GM18519 (cell line): ENCODE measurements at regions not wholly inside any gene's neighbourhood (a gene's known extent, or its start where the extent isn't known, plus 50 kb on each side); places are given as distances from the start of the nearest gene placed in this dataset.
"Not testable (repeated sequence)": the region's sequence is repeated elsewhere in the genome, so short reads cannot be mapped to it uniquely, and the experiment has no call there.

Experiments used
- ATAC-seq: cut with Tn5 transposase; IDR thresholded peaks from one replicate; pipeline ENCODE4 v1.9.1; 2021; ENCODE audit warnings: mild to moderate bottlenecking, moderate library complexity; ENCODE audit not compliant: unreplicated experiment, low FRiP score

DNA sequence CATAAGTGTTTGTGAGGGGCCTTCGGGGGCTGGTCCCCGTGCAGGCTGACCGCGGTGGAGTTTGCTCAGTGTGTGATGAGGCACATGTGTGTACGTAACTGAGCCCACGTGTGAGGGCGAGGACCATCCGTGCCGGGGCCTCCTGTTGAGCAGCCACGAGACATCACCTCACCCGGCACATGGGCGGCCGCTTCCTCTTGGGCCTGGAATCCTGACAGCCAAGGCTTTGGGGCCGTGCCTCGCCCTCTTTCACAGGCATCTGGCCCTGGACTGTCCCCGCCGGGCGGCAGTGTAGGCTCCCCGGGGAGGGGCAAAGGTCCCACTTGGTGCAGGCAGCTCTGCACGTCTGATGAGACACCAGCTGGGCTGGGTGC, 202.3 kb downstream of the DLL1 start:
- ATAC-seq = no peak

DNA sequence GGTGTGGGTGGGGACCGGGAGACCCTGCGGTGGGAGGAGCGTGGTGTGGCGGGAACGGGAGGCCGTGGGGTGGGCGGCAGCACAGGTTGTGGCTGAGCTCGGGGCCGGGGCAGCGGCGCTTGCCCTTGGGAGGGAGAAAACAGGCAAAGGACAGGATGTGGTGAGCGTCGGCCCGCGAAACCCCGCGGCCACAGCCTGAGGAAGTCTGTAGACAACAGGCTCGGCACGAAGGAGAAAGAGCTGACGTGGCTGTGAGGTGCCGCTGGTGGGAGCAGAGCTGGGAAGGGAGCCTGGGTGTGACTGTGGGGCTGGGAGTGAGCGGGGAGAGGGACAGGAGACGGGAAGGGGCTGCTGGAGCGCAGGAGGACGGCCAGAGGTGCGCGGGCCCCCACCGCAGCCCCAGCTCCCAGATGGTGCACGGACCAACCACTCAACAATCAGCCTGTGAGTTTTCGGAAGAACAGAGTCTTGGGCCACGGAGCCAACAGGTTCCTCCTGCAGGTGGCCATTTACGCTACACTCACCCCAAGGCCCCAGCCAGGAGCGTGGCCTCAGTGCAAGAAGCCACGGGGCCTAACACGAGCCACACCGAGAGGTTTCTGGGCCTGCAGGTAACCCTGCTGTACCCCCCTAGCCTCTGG, 202.8 kb downstream of the DLL1 start:
- peak; percentile 57 for ATAC-seq

DNA sequence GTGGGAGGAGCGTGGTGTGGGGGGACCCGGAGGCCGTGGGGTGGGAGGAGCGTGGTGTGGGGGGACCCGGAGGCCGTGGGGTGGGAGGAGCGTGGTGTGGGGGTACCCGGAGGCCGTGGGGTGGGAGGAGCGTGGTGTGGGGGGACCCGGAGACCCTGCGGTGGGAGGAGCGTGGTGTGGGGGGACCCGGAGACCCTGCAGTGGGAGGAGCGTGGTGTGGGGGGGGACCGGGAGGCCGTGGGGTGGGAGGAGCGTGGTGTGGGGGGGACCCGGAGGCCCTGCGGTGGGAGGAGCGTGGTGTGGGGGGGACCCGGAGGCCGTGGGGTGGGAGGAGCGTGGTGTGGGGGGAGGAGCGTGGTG, 203.5 kb downstream of the DLL1 start:
- not testable (repeated sequence) for ATAC-seq

DNA sequence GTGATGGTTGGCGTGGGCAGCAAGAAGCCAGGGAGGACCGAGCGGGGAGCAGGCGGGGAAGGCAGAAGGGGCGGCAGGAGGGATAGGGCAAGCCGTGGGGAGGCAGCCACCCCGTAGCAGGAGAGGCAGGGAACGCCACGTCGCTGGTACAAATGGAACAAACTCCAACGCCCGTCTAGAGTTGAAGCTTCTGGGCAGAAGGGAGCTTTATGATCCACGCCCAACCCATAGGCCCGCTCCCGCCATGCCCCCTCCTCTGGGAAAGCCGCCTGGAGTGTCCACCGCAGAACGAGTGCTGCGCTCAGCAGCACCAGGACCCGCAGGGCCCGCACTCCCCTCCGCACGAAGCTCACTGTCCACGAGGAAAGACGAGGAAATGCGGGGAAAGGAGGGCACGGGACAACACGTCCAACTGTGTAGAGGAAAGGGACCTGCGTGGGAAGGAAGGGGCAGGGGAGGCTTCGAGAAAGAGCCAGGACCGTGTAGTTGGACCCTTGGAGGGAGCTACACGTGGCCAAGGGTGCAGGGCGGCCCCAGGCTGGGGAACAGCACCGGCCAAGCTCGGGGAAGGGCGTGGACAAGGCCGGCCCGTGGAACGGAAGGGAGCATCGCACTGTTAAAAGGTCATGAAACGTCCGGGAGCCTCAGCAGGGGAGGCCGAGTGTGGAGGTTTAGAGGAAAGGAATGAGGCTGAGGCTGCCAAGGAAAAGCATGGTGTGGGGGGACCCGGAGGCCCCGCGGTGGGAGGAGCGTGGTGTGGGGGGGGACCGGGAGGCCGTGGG, 204.0 kb downstream of the DLL1 start:
- no peak for ATAC-seq

DNA sequence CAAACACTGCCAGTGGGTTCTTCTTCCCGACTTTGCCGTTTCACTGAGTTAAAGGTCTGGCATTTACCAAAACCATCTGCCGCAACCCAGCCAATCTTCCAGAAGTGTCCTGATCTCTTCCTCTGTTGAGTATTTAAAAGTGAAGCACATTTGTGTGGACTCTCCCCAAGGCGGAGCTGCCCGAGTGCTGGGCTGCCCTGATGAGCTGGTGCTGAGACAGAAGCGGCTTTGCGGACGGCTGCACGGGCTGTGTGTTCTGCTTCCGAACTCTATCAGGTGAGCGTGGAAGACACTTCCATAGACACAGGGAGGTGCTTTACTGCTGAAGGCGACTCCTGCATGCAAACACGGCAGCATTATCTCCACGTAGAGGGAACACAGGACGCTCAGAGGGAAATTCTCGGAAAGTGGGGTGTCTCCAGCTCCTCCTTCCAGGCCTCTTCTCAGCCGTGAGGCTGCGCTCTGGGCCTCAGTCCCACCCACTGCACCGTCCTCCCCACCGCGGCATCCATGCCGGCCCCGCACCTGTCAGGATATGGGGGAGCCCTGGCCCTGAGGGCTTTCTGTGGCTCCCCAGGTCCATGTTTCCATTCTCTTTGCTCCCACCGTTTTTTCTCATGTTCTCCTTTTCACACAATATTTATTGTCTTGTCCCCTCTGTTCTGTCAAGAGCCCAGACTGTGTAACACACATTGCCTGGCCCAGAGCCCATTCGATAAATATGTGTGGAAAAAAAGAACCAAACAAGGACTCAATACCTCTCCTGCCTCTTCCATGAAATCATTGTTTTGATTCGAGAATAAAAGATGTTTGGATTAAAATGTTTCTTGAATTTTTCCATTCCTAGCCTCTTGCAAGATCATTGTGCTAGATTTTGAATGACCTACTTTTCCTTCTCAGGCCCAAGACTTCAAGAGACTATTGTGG, 205.1 kb downstream of the DLL1 start:
- ATAC-seq = no peak

DNA sequence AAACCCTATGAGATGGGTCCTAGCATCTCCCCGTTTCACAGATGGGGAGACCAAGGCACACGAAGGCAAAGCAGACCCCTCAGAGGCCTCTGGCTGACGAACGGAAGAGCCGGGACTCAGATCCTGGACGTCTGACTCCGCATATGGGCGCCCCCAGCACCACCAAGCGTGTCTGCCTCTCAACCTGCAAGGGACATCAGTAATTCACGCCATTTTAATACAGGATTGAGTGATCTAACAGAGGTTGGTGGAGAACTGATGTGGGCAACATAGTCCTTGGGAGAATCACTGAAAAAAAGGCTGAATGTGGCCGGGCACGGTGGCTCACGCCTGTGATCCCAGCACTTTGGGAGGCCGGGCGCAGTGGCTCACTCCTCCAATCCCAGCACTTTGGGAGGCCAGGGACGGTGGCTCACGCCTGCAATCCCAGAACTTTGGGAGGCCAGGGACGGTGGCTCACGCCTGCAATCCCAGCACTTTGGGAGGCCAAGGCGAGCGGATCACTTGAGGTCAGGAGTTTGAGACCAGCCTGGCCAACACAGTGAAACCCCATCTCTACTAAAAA, 206.6 kb downstream of the DLL1 start:
- no peak for ATAC-seq

DNA sequence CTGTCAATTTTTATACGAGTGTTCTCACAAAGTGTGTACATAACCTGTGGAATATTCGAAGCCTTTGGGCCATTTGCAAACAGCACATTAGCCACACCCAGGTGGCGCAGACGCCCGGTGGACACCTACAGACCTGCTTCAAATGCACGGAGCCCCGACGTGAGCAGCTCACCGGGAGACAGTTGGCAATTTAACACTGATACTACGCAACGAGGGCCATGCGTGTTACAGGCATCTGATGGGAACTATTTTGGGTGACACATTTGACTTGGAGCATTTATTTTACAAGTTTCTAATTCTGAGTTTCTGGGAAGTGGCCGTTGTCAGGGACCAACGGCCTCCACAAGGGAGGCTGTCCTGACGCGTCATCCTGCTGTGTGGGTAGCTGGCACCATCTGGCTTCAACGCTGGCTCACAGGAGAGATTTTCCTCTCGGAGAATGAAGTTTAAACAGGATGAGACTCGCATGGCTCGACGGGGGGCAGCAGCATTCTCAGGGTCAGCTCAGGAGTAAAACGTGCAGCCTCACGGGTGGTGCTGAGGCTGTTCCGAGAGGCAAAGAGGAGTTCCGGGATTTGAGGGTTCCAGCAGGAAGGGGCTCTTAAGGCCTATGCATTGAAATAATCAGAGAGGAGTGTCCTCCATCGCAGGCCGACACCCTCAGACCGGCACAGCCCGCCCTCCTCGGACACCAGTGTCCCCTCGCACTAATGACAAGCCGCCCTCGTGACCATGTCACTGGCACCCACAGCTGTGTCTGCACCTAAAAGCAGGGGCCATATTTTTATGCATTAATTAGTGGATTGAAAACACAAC, 207.4 kb downstream of the DLL1 start:
- ATAC-seq = no peak

DNA sequence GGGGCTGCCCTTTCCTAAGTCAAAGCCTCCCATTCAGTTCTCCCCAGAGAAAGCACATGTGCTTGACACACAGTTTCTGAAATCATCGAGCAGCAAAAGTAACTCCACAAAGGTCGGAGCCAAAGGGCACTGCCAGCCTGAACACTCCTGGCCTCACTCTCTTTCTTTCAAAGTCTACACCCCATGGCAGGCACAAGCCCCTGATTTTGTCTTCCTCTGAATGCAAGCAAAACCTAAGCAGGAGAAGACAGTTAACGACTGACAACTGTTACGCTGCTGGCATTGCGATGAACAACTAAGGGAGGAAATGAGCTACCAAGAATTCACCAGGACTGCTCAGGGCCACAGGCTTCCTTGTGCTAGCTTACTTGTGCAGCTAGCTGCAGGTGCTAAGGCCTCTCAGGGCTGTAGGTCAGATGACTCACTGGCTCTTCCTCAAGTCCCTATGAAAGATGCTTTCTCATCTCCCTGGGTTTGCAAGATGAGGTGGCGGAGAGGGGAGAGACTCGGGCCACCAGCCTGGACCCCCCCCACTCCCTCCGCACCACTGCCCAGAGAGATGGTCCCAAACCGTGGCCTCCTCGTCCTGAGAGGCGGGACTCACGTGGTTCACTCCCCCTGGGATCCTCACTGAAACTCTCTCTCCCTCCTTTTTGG, 208.2 kb downstream of the DLL1 start:
- no peak for ATAC-seq

DNA sequence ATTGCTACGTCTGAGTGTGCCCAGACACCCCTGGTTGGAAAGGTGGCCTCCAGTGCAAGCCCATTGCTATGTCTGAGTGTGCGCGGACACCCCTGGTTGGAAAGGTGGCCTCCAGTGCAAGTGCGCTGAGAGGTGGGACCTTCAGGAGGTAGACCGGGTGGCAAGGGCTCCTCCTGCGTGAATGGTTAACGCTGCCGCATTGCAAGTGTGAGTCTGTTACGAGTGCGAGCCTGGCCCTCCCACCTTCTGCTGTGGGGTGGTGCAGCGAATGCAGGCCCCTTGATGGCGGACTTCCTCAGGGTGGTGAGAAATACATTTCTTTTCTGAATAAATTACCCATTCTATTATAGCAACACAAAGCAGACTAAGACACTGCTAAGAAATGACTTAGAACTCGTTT, 208.8 kb downstream of the DLL1 start:
- no peak for ATAC-seq

DNA sequence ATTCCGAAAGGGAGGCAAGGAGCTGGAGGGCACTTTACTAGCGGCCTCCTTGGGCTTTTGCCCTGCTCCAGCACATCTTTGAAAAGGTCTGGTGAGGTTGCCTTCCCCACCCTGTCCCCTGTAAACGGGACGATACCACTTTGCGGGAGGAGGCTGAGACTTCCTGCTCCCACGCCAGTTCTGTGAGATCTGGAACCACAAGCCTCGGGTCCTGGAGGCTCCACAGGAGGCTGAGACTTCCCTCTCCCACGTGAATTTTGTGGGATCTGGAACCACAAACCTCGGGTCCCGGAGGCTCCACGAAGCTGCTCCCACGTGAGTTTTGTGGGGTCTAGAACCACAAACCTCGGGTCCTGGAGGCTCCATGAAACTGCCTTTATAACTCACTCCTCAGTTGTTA, 209.3 kb downstream of the DLL1 start:
- no peak for ATAC-seq

DNA sequence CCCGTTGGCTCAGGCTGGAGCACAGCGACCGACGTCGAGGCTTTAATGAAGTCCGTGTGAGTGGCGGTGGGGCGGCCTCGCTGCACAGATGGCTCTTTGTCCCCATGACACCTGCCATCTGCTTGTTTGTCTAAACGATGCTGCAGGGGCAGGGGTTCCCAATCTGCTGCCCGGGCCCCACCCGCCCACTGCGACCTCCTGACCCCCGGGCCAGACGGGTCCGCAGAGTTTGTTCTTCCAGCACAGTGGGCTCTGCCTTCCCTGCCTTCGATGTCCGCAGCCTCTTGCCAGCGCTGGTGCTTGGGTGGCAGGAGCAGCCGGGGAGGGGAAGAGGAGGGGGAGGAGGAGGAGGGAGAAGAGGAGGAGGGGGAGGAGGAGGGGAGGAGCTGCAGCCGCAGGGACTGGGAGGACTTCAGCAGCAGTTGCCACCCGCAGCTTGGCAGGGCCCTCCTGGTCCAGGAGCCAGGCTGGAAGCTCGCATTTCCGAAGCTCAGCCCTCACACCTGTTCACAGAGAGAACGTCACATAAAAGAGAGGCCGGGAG, 210.0 kb downstream of the DLL1 start:
- no peak for ATAC-seq

DNA sequence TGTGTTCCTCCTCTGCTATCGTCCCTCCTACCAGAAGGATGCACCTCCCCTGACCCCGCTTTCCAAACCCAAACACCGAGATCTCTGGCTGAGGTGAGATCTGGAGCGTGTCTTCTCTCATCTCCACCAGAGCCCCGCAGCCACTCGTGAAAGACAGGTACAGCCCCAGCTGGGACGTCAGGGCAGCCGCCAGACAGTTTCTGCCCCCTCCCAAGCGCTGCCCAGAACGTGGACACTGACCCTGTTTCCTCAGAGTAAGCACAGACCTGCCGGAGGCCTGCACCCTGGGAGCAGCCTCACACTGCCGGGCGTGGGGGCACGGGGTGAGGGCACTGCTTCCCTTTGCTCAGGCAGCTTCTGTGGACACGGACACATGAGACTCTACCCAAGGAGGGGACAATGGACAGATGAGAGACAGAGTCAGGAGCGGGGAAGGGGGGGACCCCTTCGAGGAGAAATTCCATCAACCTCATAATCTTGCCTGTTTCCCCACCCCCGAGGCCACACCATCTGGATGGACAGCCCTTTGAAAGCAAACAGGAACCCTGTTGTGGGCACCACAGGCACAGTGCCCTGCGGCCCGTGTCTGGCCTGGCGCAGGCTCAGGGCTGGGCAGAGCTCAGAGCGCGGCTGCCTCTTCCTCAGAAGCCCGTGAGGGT, 210.6 kb downstream of the DLL1 start:
- no peak for ATAC-seq

DNA sequence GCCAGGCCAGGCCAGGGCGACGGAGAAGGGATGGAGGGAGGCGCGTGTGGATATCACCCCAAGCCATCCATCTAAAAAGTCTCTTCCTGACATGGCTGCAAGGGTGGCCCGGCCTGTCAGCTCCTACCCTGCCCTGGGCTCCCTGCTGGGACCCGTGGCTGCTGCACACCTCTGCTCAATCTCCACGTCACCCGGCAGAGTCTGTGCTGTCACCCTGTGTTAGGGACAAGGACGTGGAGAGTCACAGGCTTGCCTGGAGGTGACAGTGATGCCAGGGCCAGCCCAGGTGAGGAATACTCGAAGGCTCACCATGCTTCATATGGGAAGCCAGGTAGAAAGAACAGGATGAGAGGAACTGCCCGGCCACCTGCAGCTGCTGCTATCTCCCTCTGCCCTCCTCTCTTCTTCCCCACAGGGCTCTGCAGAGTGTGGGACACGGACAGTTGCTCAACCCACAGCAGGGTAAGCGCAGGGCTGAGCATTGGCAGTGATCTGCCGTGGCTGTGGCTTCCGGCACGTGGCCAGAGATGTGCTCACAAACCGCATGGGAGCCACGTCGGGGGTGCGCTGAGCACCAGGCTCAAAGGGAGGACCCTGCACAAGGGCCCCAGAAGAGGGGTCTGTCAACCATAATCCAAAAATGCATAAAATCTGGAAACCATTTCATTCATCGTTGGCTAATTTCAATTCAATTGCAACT, 214.3 kb downstream of the DLL1 start:
- ATAC-seq = no peak

DNA sequence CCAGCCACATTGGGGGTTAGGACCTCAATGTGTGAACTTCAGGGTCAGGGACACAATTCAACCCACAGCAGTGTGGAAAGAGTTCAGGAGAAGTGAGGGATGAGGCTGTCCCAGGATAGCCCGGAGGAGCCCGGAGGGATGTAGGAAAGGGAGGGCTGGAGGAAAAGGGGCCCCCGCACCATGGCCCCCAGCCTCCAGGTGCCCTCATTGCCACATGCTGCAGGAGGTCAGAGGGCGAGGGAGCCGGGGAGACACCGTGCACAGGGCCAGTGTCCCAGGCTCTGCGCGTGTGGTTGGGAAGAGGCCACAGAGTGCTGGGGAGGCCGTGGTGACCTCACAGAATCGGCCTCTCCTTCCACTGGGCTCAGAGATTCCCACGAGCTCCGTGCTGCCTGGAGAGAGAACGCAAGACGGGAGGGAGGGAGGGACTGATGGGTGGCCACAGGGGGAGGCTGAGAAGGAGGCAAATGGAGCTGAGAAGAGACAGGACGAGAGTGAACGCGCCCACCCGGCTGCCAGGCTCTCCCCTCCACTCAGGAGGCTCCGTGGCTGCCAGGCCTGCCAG, 215.1 kb downstream of the DLL1 start:
- ATAC-seq = no peak

DNA sequence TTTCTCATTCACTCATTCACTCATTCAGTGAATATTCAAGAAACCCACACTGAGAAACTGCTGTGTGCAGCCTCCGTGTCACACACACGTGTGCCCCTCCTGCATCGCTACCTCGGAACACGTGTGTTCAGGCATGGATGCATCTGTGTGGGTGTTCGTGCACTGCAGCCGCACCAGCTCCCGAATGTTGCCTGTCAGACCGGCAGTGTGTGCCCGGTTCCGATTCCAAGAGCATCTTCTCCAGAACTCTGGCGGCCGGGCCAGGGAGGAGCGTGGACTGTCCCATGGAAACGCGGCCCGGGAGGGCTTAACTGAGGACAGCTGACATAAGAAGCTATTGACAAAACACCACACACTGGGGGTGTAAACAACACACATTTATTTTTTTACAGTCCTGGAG, 216.0 kb downstream of the DLL1 start:
- no peak for ATAC-seq

DNA sequence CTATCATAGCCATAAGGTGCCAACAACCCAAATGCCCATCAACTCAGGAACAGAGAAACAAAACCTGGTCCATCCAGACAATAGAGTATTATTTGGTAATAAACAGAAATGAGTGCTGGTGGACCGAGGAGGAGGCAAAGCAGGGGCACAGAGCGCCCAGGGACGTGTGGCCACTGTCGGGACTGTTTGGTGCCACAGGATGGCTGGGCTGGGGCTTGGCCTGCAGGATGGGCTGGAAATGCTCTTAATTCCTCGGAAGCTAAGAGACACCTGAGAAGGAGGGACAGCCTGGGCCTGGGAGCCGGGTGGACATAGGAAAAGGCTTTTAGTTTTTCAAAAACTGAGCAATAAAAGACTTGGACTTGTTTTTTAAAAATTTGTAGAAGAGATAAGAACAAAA, 216.4 kb downstream of the DLL1 start:
- ATAC-seq = no peak

DNA sequence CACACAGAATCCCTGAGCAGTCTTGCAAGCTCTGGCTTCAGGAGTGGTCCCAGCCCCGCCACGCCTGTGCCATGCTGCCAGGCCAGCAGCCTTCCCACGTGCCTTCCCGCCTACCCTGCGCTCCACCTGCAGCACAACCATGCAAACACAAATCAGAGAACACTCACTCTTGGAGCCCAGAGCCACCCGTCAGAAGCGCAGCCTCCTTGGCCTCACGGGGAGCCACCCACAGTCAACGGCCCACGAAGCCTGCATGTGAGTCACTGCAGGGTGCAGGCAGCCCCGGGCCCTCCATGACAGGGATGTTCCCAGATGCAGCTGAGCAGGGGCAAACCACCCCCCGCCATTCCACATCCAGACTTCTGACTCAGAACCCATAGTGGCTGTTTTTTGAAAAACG, 217.0 kb downstream of the DLL1 start:
- no peak for ATAC-seq

DNA sequence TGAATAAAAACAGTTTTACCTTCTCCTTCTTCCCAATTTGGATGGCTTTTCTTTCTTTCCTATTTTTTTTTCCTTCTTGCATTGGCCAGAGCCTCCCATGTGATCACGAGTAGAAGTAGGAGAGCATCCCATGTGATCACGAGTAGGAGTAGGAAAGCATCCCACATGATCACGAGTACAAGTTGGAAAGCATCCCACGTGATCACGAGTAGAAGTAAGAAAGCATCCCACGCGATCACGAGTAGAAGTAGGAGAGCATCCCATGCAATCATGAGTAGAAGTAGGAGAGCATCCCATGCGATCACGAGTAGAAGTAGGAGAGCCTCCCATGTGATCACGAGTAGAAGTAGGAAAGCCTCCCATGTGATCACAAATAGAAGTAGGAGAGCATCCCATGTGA, 218.6 kb downstream of the DLL1 start:
- ATAC-seq = no peak
